GM23338 (cell line): ENCODE measurements at regions not wholly inside any gene's neighbourhood (a gene's known extent, or its start where the extent isn't known, plus 50 kb on each side); places are given as distances from the start of the nearest gene placed in this dataset.

Experiments used
- ATAC-seq: fragments of 200-7000 bp; cut with Tn5 transposase; 3 replicates; pipeline ENCODE4 v1.9.1; 2020
- DNase-seq: peaks from one replicate; pipeline ENCODE4 v3.0.0-alpha.2; 2015; ENCODE audit warnings: low spot score
- H2AFZ ChIP-seq: fragments of 200-600 bp; sonication (generic); 2 replicates; pipeline ENCODE4 v1.8.0; 2016; ENCODE audit warnings: antibody characterized with exemption, mild to moderate bottlenecking, moderate library complexity
- H3F3A ChIP-seq: fragments of 200-600 bp; sonication (generic); replicated peaks from 2 replicates; pipeline ENCODE4 v1.8.0; 2017; ENCODE audit warnings: antibody characterized with exemption, mixed run types, low read depth
- H3K27ac ChIP-seq: fragments of 200-600 bp; sonication (generic); 2 replicates; pipeline ENCODE4 v1.6.1; 2016; ENCODE audit warnings: low read depth
- H3K27me3 ChIP-seq: fragments of 200-600 bp; sonication (generic); 2 replicates; pipeline ENCODE4 v1.8.0; 2016; ENCODE audit warnings: mild to moderate bottlenecking, mixed run types, moderate library complexity; ENCODE audit not compliant: insufficient read depth
- H3K36me3 ChIP-seq: fragments of 200-600 bp; sonication (generic); 2 replicates; pipeline ENCODE4 v1.8.0; 2016; ENCODE audit warnings: mild to moderate bottlenecking; ENCODE audit not compliant: insufficient read depth
- H3K4me1 ChIP-seq: fragments of 200-600 bp; sonication (generic); 2 replicates; pipeline ENCODE4 v1.8.0; 2016; ENCODE audit warnings: mild to moderate bottlenecking, moderate library complexity; ENCODE audit not compliant: insufficient read depth
- H3K4me2 ChIP-seq: fragments of 200-600 bp; sonication (generic); 2 replicates; pipeline ENCODE4 v1.7.1; 2017; ENCODE audit warnings: mixed run types
- H3K4me3 ChIP-seq: fragments of 200-600 bp; sonication (generic); 2 replicates; pipeline ENCODE4 v1.6.1; 2016; ENCODE audit warnings: mixed run types
- H3K79me2 ChIP-seq: fragments of 200-600 bp; sonication (generic); replicated peaks from 2 replicates; pipeline ENCODE4 v1.8.0; 2017; ENCODE audit warnings: mild to moderate bottlenecking; ENCODE audit not compliant: insufficient read depth
- H3K9me2 ChIP-seq: fragments of 200-600 bp; sonication (generic); 2 replicates; pipeline ENCODE4 v1.8.0; 2017; ENCODE audit not compliant: insufficient read depth
- H4K20me1 ChIP-seq: fragments of 200-600 bp; sonication (generic); replicated peaks from 2 replicates; pipeline ENCODE4 v1.8.0; 2017; ENCODE audit warnings: mild to moderate bottlenecking; ENCODE audit not compliant: insufficient read depth
- H3K27ac Mint-ChIP-seq: 2 replicates; pipeline ENCODE4 v1.8.0; 2020; ENCODE audit warnings: inconsistent platforms, mild to moderate bottlenecking, moderate library complexity, mixed read lengths
- H3K27me3 Mint-ChIP-seq: 3 replicates; pipeline ENCODE4 v1.8.0; 2022; ENCODE audit warnings: low read depth, mild to moderate bottlenecking, moderate library complexity, mixed read lengths, inconsistent platforms; ENCODE audit not compliant: insufficient read depth, poor library complexity
- H3K36me3 Mint-ChIP-seq: 3 replicates; pipeline ENCODE4 v1.8.0; 2021; ENCODE audit warnings: low read depth, mild to moderate bottlenecking, inconsistent platforms, moderate library complexity, mixed read lengths
- H3K4me1 Mint-ChIP-seq: 3 replicates; pipeline ENCODE4 v1.8.0; 2020; ENCODE audit warnings: mild to moderate bottlenecking, inconsistent platforms, mixed read lengths
- H3K4me3 Mint-ChIP-seq: 3 replicates; pipeline ENCODE4 v1.8.0; 2021; ENCODE audit warnings: moderate library complexity, mild to moderate bottlenecking, inconsistent platforms, mixed read lengths
- H3K9me3 Mint-ChIP-seq: 3 replicates; pipeline ENCODE4 v1.8.0; 2020; ENCODE audit warnings: moderate library complexity, mild to moderate bottlenecking, inconsistent platforms, mixed read lengths
- CREB1 ChIP-seq: fragments of 250-450 bp; sonication (Bioruptor Pico); IDR thresholded peaks from 2 replicates; pipeline ENCODE4 v1.5.0; 2020; ENCODE audit warnings: low read depth, mild to moderate bottlenecking, moderate library complexity
- CTCF ChIP-seq, 2 experiments: fragments of 200-600 bp in 1 of 2; sonication (generic) in 1 of 2; conservative IDR thresholded peaks; 2 replicates each; pipeline versions ENCODE4 v1.5.1 to v1.6.1; 2016 to 2017; ENCODE audit warnings: antibody characterized with exemption in 2 of 2, low read depth in 2 of 2, mild to moderate bottlenecking in 2 of 2, moderate library complexity in 1 of 2
- ETS1 ChIP-seq: IDR thresholded peaks from 2 replicates; pipeline ENCODE4 v1.6.1; 2016; ENCODE audit warnings: antibody characterized with exemption
- EZH2 ChIP-seq: fragments of 200-600 bp; sonication (generic); IDR thresholded peaks from one replicate; pipeline ENCODE4 v1.8.0; 2017; ENCODE audit warnings: antibody characterized with exemption, mild to moderate bottlenecking, low read depth; ENCODE audit not compliant: unreplicated experiment
- EZH2phosphoT487 ChIP-seq: fragments of 200-600 bp; sonication (generic); IDR thresholded peaks from one replicate; pipeline ENCODE4 v1.8.1; 2018; ENCODE audit warnings: antibody characterized with exemption; ENCODE audit not compliant: unreplicated experiment
- JUNB ChIP-seq: IDR thresholded peaks from one replicate; pipeline ENCODE4 v1.6.1; 2016; ENCODE audit warnings: antibody characterized with exemption; ENCODE audit not compliant: unreplicated experiment
- NANOG ChIP-seq: IDR thresholded peaks from 2 replicates; pipeline ENCODE4 v1.6.1; 2016; ENCODE audit warnings: antibody characterized with exemption, borderline replicate concordance
- POLR2AphosphoS5 ChIP-seq: IDR thresholded peaks from 2 replicates; pipeline ENCODE4 v1.6.1; 2016; ENCODE audit warnings: antibody characterized with exemption, low read depth
- REST ChIP-seq: IDR thresholded peaks from one replicate; pipeline ENCODE4 v1.6.1; 2018; ENCODE audit warnings: antibody characterized with exemption; ENCODE audit not compliant: unreplicated experiment
- STAT1 ChIP-seq: IDR thresholded peaks from one replicate; pipeline ENCODE4 v1.6.1; 2016; ENCODE audit warnings: antibody characterized with exemption; ENCODE audit not compliant: unreplicated experiment
- ZNF114 ChIP-seq: fragments of 250-450 bp; sonication (Bioruptor Pico); IDR thresholded peaks from 2 replicates; pipeline ENCODE4 v1.5.0; 2020; ENCODE audit warnings: mild to moderate bottlenecking, moderate library complexity
- ZNF331 ChIP-seq: fragments of 250-450 bp; sonication (Bioruptor Pico); IDR thresholded peaks from 2 replicates; pipeline ENCODE4 v1.5.0; 2020; ENCODE audit warnings: low read depth, mild to moderate bottlenecking, moderate library complexity
- ZNF462 ChIP-seq: fragments of 250-450 bp; sonication (Bioruptor Pico); IDR thresholded peaks from 2 replicates; pipeline ENCODE4 v1.5.0; 2020; ENCODE audit warnings: mild to moderate bottlenecking, moderate library complexity

- Histone ChIP-seq H4K20me1 (no peaks in the 10 kb centered on the region), H3K4me2 (no peak overlapping the region), H3K79me2 (no peaks in the 10 kb centered on the region), H3K9me2 (peaks cover 7% of the 10 kb centered on the region), H3K27ac (no peak overlapping the region), H3F3A (no peaks in the 10 kb centered on the region), H3K4me1 (peaks cover 7% of the 10 kb centered on the region), H3K36me3 (no peaks in the 10 kb centered on the region), H3K4me3 (no peak overlapping the region), H3K27me3 (no peaks in the 10 kb centered on the region), H2AFZ (no peak overlapping the region)
- no peak overlapping the region for H3K4me3 Mint-ChIP-seq
- H3K27ac Mint-ChIP-seq, result no peak overlapping the region
- TF ChIP-seq NANOG, result no peak
- TF ChIP-seq ZNF331, result no peak
- no peak for TF ChIP-seq CREB1
- no peak for TF ChIP-seq ZNF462 (CRISPR knock-in tag)
- no peak for TF ChIP-seq CTCF (conservative IDR thresholded peaks at IDR 0.05; ENCODE audit: low read depth in 2 of 2)
- TF ChIP-seq JUNB, result no peak
- TF ChIP-seq STAT1, result no peak
- no peak for TF ChIP-seq EZH2phosphoT487
- TF ChIP-seq REST, result no peak
- no peak for TF ChIP-seq EZH2
- TF ChIP-seq ETS1, result no peak
- TF ChIP-seq ZNF114 (CRISPR knock-in tag), result no peak
- TF ChIP-seq POLR2AphosphoS5, result no peak
- no peak for ATAC-seq
- no peaks in the 10 kb centered on the region for H3K9me3 Mint-ChIP-seq
- no peak for DNase-seq
- H3K27me3 Mint-ChIP-seq, result no peaks in the 10 kb centered on the region
- H3K36me3 Mint-ChIP-seq, result peaks cover 2% of the 10 kb centered on the region; the same call in 1 of the 3 replicates
- H3K4me1 Mint-ChIP-seq, result peaks cover 4% of the 10 kb centered on the region
Measured at GRCh38 chr5:126103868-126104267, 319.3 kb upstream of the GRAMD2B start.
